Panc1 (cell line): ENCODE measurements at regions not wholly inside any gene's neighbourhood (a gene's known extent, or its start where the extent isn't known, plus 50 kb on each side); places are given as distances from the start of the nearest gene placed in this dataset.

Experiments
- ATAC-seq: fragments of 200-7000 bp; cut with Tn5 transposase; 2 replicates; pipeline ENCODE4 v1.9.1; 2020; ENCODE audit warnings: mild to moderate bottlenecking, moderate library complexity
- BruUV-seq: library from RNA; stranded (reverse); fragments of 400-500 nt; replicated peaks from 2 replicates; lab custom pipeline; 2021; lab: Mats Ljungman, UMichigan
- CTCF ChIA-PET: fragments of 300-600 bp; sonication (Branson Sonifier 250); formaldehyde crosslinking; loops from one replicate; lab custom pipeline; 2022; ENCODE audit warnings: antibody characterized with exemption; lab: Charles Lee
- POLR2A ChIA-PET: fragments of 300-600 bp; sonication (Branson Sonifier 250); formaldehyde crosslinking; loops from one replicate; lab custom pipeline; 2022; ENCODE audit warnings: antibody characterized with exemption; lab: Charles Lee
- DNase-seq: peaks from one replicate; pipeline ENCODE4 v3.0.0-alpha.2; 2010; ENCODE audit warnings: low read depth, low spot score
- H3K27ac ChIP-seq: 2 replicates; pipeline ENCODE4 v1.5.1; 2011; ENCODE audit warnings: mild to moderate bottlenecking, low read length, inconsistent platforms
- H3K27me3 ChIP-seq: fragments of 200-500 bp; sonication (Bioruptor generic); 2 replicates; pipeline ENCODE4 v1.6.0; 2014; ENCODE audit warnings: low read length, inconsistent platforms; ENCODE audit not compliant: control insufficient read depth, insufficient read depth
- H3K36me3 ChIP-seq: fragments of 200-500 bp; sonication (Bioruptor generic); 2 replicates; pipeline ENCODE4 v1.5.1; 2014; ENCODE audit warnings: inconsistent platforms, mild to moderate bottlenecking, low read length, moderate library complexity; ENCODE audit not compliant: control insufficient read depth, insufficient read depth
- H3K4me1 ChIP-seq: 2 replicates; pipeline ENCODE4 v1.5.1; 2011; ENCODE audit warnings: inconsistent platforms, mild to moderate bottlenecking, low read length, moderate library complexity; ENCODE audit not compliant: control insufficient read depth, insufficient read depth
- H3K4me3 ChIP-seq, 2 experiments: 2 replicates each; pipeline ENCODE4 v1.5.1; 2011 to 2012; ENCODE audit warnings: low read depth in 2 of 2, low read length in 2 of 2, mild to moderate bottlenecking in 2 of 2, inconsistent platforms in 1 of 2, moderate library complexity in 1 of 2
- H3K9me3 ChIP-seq: fragments of 200-500 bp; sonication (Bioruptor generic); 2 replicates; pipeline ENCODE4 v1.5.1; 2014; ENCODE audit warnings: low read depth, mild to moderate bottlenecking, inconsistent platforms, low read length, moderate library complexity; ENCODE audit not compliant: control insufficient read depth, insufficient read depth
- POLR2AphosphoS5 ChIP-seq: IDR thresholded peaks from 2 replicates; pipeline ENCODE4 v1.6.1; 2012; ENCODE audit warnings: mild to moderate bottlenecking, low read depth, low read length, moderate library complexity
- SIN3A ChIP-seq: IDR thresholded peaks from 2 replicates; pipeline ENCODE4 v1.6.1; 2012; ENCODE audit warnings: low read depth, mild to moderate bottlenecking, low read length, moderate library complexity, borderline replicate concordance; ENCODE audit not compliant: insufficient read depth
- TCF7L2 ChIP-seq: IDR thresholded peaks from 2 replicates; pipeline ENCODE4 v1.6.1; 2011; ENCODE audit warnings: mild to moderate bottlenecking, low read depth, low read length, inconsistent platforms
- in situ Hi-C: cut with HindIII; loops from 2 replicates; pipeline ENCODE4 v1.10.0; 2016; ENCODE audit warnings: low sequenced_read_pairs, low pct_unique_long_range_greater_than_20kb
- intact Hi-C: fragments of 100-400 bp; cut with micrococcal nuclease; formaldehyde crosslinking; loops from one replicate; pipeline ENCODE4 v1.10.0; 2022; ENCODE audit not compliant: unreplicated experiment
- TF ChIP-seq, protein P1 (sequence below): fragments of 450-650 bp; IDR thresholded peaks from 2 replicates; pipeline ENCODE4 v1.5.1; 2017; ENCODE audit warnings: mild to moderate bottlenecking
- TF ChIP-seq, protein P2 (sequence below), 2 experiments: IDR thresholded peaks; 2 replicates each; pipeline ENCODE4 v1.6.1; 2011 to 2012; ENCODE audit warnings: low read depth in 2 of 2, control low read depth in 1 of 2, low read length in 1 of 2, mild to moderate bottlenecking in 1 of 2, moderate library complexity in 1 of 2; ENCODE audit not compliant: insufficient read depth in 1 of 2

DNA sequence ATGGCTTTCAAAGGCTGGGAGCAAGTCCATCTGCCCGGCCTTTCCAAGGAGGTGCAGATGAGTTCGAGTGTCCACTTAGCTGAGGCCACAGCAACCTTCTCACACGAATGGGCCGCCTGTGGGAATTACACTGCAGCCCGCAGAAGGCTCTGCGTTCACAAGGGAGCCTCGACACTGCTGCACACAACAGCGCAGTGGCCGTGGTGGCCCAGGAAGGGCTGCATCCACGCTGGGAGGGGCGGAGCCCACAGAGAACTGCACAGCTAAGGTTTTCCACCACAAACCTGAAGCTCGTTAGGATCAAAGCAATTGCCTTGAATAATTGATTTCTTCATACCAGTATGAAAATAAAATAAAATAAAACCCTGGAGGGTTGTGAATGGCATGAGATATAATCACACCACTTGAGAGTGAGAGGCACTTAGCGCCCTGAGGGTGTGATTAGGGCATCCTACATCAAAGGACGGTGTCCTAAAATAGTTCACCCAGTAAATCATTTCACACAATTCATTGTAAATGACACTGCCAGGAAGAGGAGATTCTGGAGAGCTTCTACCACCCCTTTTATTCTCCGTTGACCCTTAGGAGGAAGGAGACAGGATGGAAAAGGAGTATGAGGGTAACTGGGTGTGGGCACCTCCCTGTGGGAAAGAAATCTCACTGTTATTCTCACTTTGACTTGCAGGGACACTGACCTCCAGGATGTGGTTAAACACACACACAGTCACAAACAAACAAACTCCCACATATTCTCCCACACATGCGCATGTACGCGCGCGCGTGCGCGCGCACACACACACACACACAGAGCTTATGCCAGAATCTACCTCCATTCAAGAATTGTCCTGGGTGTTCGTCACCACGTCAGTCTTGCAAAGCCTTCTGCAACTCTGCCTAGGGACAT lies 256.6 kb upstream of the ID2 start:
- ATAC-seq (no peak), DNase-seq (no peak)
- no peak overlapping the region for H3K4me3 ChIP-seq
- in situ Hi-C loops (no loop called here), intact Hi-C loops (no loop called here)
- CTCF ChIA-PET, result no interaction called here
- BruUV-seq, result no TSS peak
- H3K9me3 ChIP-seq, result no peaks in the 10 kb centered on the region
- TF ChIP-seq, protein P1, sequence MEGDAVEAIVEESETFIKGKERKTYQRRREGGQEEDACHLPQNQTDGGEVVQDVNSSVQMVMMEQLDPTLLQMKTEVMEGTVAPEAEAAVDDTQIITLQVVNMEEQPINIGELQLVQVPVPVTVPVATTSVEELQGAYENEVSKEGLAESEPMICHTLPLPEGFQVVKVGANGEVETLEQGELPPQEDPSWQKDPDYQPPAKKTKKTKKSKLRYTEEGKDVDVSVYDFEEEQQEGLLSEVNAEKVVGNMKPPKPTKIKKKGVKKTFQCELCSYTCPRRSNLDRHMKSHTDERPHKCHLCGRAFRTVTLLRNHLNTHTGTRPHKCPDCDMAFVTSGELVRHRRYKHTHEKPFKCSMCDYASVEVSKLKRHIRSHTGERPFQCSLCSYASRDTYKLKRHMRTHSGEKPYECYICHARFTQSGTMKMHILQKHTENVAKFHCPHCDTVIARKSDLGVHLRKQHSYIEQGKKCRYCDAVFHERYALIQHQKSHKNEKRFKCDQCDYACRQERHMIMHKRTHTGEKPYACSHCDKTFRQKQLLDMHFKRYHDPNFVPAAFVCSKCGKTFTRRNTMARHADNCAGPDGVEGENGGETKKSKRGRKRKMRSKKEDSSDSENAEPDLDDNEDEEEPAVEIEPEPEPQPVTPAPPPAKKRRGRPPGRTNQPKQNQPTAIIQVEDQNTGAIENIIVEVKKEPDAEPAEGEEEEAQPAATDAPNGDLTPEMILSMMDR, result no peak
- 0 out of 2 replicates have a peak, but pooled peaks have one; percentile 25 for TF ChIP-seq TCF7L2
- POLR2A ChIA-PET, result no interaction called here
- H3K4me1 ChIP-seq, result no peaks in the 10 kb centered on the region
- no peaks in the 10 kb centered on the region for H3K36me3 ChIP-seq
- H3K27me3 ChIP-seq, result peaks cover 5% of the 10 kb centered on the region
- H3K27ac ChIP-seq, result no peak overlapping the region

DNA sequence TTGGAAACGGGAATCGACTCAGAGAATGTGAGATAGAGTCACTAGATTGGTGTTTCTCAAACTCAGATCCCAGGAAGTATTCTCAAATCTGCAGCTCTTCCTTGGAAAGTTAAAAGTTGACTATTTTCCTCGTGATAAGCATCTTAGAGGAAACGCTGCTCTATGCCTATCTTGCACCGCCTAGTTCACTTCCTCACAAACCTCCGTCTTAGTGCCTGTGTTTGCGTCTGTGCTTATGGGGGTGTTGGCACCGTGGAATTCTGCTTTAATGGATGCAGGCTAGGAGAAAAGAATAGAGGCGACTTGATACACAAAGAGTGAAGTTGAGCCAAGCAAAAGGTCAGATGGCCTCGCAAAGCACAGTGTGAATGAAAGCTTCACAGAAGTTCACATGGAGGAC lies 255.3 kb upstream of the ID2 start:
- Histone ChIP-seq H3K27me3 (peaks cover 4% of the 10 kb centered on the region), H3K4me1 (no peaks in the 10 kb centered on the region), H3K9me3 (no peaks in the 10 kb centered on the region), H3K27ac (no peak overlapping the region), H3K36me3 (no peaks in the 10 kb centered on the region), H3K4me3 (no peak overlapping the region)
- TF ChIP-seq, protein P1, result no peak
- TF ChIP-seq POLR2AphosphoS5, result no peak
- ChIA-PET CTCF (no interaction called here), POLR2A (no interaction called here)
- no TSS peak for BruUV-seq
- ATAC-seq (no peak), DNase-seq (no peak)
- intact Hi-C loops (no loop called here), in situ Hi-C loops (no loop called here)

DNA sequence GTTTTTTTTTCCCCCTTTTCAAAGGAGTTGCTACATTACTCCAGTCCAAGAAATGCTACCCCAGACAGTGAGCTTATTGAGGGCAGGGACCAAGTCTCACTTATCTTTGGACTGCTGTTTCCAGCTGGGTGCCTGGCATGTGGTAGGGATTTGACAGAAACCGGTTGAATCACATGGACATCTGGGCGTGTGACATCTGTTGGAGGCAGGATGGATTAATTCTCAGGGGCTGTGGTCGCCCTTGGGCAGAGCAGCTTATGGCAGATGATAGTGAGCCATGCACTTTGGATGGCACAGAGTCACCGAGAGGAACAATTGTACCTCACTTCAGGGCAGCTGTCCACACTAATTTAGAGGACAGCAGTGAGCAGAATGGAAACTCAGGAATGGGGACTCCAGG lies 254.6 kb upstream of the ID2 start:
- TF ChIP-seq, protein P2, sequence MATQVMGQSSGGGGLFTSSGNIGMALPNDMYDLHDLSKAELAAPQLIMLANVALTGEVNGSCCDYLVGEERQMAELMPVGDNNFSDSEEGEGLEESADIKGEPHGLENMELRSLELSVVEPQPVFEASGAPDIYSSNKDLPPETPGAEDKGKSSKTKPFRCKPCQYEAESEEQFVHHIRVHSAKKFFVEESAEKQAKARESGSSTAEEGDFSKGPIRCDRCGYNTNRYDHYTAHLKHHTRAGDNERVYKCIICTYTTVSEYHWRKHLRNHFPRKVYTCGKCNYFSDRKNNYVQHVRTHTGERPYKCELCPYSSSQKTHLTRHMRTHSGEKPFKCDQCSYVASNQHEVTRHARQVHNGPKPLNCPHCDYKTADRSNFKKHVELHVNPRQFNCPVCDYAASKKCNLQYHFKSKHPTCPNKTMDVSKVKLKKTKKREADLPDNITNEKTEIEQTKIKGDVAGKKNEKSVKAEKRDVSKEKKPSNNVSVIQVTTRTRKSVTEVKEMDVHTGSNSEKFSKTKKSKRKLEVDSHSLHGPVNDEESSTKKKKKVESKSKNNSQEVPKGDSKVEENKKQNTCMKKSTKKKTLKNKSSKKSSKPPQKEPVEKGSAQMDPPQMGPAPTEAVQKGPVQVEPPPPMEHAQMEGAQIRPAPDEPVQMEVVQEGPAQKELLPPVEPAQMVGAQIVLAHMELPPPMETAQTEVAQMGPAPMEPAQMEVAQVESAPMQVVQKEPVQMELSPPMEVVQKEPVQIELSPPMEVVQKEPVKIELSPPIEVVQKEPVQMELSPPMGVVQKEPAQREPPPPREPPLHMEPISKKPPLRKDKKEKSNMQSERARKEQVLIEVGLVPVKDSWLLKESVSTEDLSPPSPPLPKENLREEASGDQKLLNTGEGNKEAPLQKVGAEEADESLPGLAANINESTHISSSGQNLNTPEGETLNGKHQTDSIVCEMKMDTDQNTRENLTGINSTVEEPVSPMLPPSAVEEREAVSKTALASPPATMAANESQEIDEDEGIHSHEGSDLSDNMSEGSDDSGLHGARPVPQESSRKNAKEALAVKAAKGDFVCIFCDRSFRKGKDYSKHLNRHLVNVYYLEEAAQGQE (IDR thresholded peaks at IDR 0.05; ENCODE audit: insufficient read depth in 1 of 2, low read depth in 2 of 2, low read length in 1 of 2), result no peak
- TF ChIP-seq, protein P1, result no peak
- TF ChIP-seq TCF7L2 (no peak), POLR2AphosphoS5 (no peak), SIN3A (no peak)
- ChIA-PET CTCF (no interaction called here), POLR2A (no interaction called here)
- ATAC-seq (no peak), DNase-seq (no peak)
- H3K36me3 ChIP-seq, result no peaks in the 10 kb centered on the region
- no peak overlapping the region for H3K4me3 ChIP-seq
- no peaks in the 10 kb centered on the region for H3K9me3 ChIP-seq
- BruUV-seq, result no TSS peak
- H3K4me1 ChIP-seq, result no peaks in the 10 kb centered on the region
- H3K27me3 ChIP-seq, result peaks cover 3% of the 10 kb centered on the region
- intact Hi-C loops (no loop called here), in situ Hi-C loops (no loop called here)
- H3K27ac ChIP-seq, result no peak overlapping the region
